GM12878 (cell line): ENCODE measurements at regions not wholly inside any gene's neighbourhood (a gene's known extent, or its start where the extent isn't known, plus 50 kb on each side); places are given as distances from the start of the nearest gene placed in this dataset.

Source experiments
- ATAC-seq: fragments of 200-7000 bp; cut with Tn5 transposase; 3 replicates; pipeline ENCODE4 v1.9.1; 2020; ENCODE audit warnings: mild to moderate bottlenecking, moderate library complexity
- BruUV-seq: library from RNA; stranded (reverse); fragments of 400-500 nt; replicated peaks from 2 replicates; lab custom pipeline; 2021; lab: Mats Ljungman, UMichigan
- CTCF ChIA-PET: fragments of 300-600 bp; sonication (Branson Sonifier 250); formaldehyde crosslinking; extraction: SDS; loops from one replicate; lab custom pipeline; 2021; ENCODE audit warnings: inconsistent platforms; lab: Yijun Ruan, JAX
- POLR2A ChIA-PET: fragments of 350-600 bp; formaldehyde crosslinking; extraction: SDS; loops from one replicate; lab custom pipeline; 2021; ENCODE audit warnings: inconsistent platforms; lab: Charles Lee
- RAD21 ChIA-PET: fragments of 300-600 bp; sonication (Branson Sonifier 250); formaldehyde crosslinking; loops from one replicate; lab custom pipeline; 2023; ENCODE audit warnings: antibody characterized with exemption; ENCODE audit not compliant: unreplicated experiment; lab: Charles Lee
- SMC1A ChIA-PET: fragments of 300-600 bp; sonication (Branson Sonifier 250); formaldehyde crosslinking; loops from one replicate; lab custom pipeline; 2023; ENCODE audit not compliant: unreplicated experiment, uncharacterized antibody; lab: Charles Lee
- DNase-seq: peaks from one replicate; pipeline ENCODE4 v3.0.0-alpha.2; 2011; ENCODE audit warnings: low read depth, low spot score
- FAIRE-seq: peaks from 3 replicates; lab custom pipeline; 2011; peaks lifted over from hg19 to GRCh38; lab: Jason Lieb, UNC
- H2AFZ ChIP-seq: 2 replicates; pipeline ENCODE4 v1.6.0; 2011; ENCODE audit warnings: low read depth, low read length, control low read depth; ENCODE audit not compliant: control insufficient read depth
- H3K27ac ChIP-seq: 2 replicates; pipeline ENCODE4 v1.5.1; 2011; ENCODE audit warnings: control low read depth; ENCODE audit not compliant: control insufficient read depth, insufficient read depth
- H3K27me3 ChIP-seq, 2 experiments: replicated peaks in 1 of 2; 2 replicates each; pipeline versions ENCODE4 v1.6.0 to v1.6.1; 2011; ENCODE audit warnings: low read length in 1 of 2; ENCODE audit not compliant: control insufficient read depth in 2 of 2, insufficient read depth in 2 of 2
- H3K36me3 ChIP-seq, 2 experiments: 2 replicates each; pipeline ENCODE4 v1.5.1; 2011; ENCODE audit warnings: low read length in 1 of 2; ENCODE audit not compliant: control insufficient read depth in 2 of 2, insufficient read depth in 2 of 2
- H3K4me1 ChIP-seq: 2 replicates; pipeline ENCODE4 v1.6.1; 2011; ENCODE audit warnings: mild to moderate bottlenecking, low read length, moderate library complexity, mixed read lengths; ENCODE audit not compliant: control insufficient read depth, insufficient read depth
- H3K4me2 ChIP-seq: 2 replicates; pipeline ENCODE4 v1.6.0; 2011; ENCODE audit warnings: control low read depth; ENCODE audit not compliant: control insufficient read depth, insufficient read depth
- H3K4me3 ChIP-seq: fragments of 200-600 bp; sonication (generic); 2 replicates; pipeline ENCODE4 v1.5.1; 2016
- H3K79me2 ChIP-seq: 2 replicates; pipeline ENCODE4 v1.6.0; 2011; ENCODE audit warnings: low read length; ENCODE audit not compliant: control insufficient read depth, insufficient read depth
- H3K9ac ChIP-seq: 2 replicates; pipeline ENCODE4 v1.8.0; 2011; ENCODE audit warnings: low read length, control low read depth, mixed read lengths; ENCODE audit not compliant: control insufficient read depth, insufficient read depth
- H3K9me3 ChIP-seq: replicated peaks from 3 replicates; pipeline ENCODE4 v1.5.1; 2011; ENCODE audit warnings: mild to moderate bottlenecking, low read length; ENCODE audit not compliant: control insufficient read depth, insufficient read depth
- H4K20me1 ChIP-seq: 2 replicates; pipeline ENCODE4 v1.6.0; 2011; ENCODE audit not compliant: control insufficient read depth, insufficient read depth
- CBX3 ChIP-seq: fragments of 200-600 bp; sonication (generic); IDR thresholded peaks from 2 replicates; pipeline ENCODE4 v1.6.1; 2016; ENCODE audit warnings: low read depth, borderline replicate concordance
- EZH2 ChIP-seq: IDR thresholded peaks from 2 replicates; pipeline ENCODE4 v1.6.1; 2012; ENCODE audit warnings: low read depth, mild to moderate bottlenecking, control low read depth, inconsistent platforms, low read length, borderline replicate concordance; ENCODE audit not compliant: control insufficient read depth
- FOXK2 ChIP-seq: fragments of 450-650 bp; IDR thresholded peaks from 2 replicates; pipeline ENCODE4 v1.6.1; 2017; ENCODE audit warnings: mild to moderate bottlenecking, moderate library complexity
- GABPA ChIP-seq: IDR thresholded peaks from 2 replicates; pipeline ENCODE4 v1.6.1; 2014; ENCODE audit warnings: antibody characterized with exemption, low read depth, mild to moderate bottlenecking, inconsistent platforms
- HCFC1 ChIP-seq: fragments of 150-350 bp; IDR thresholded peaks from 2 replicates; pipeline ENCODE4 v1.6.1; 2014; ENCODE audit warnings: low read length
- HDAC2 ChIP-seq: fragments of 200-600 bp; sonication (generic); IDR thresholded peaks from 2 replicates; pipeline ENCODE4 v1.6.1; 2017
- IKZF1 ChIP-seq: fragments of 450-650 bp; conservative IDR thresholded peaks from 2 replicates; pipeline ENCODE4 v1.6.1; 2017; ENCODE audit warnings: antibody characterized with exemption, mild to moderate bottlenecking
- POLR2AphosphoS2 ChIP-seq: IDR thresholded peaks from 2 replicates; pipeline ENCODE4 v1.6.1; 2011; ENCODE audit warnings: low read depth, mild to moderate bottlenecking, low read length, improper control_type of control experiment, moderate library complexity
- RUNX3 ChIP-seq: IDR thresholded peaks from 2 replicates; pipeline ENCODE4 v1.6.1; 2012; ENCODE audit warnings: low read length, inconsistent platforms
- SIX5 ChIP-seq: IDR thresholded peaks from 2 replicates; pipeline ENCODE4 v1.6.1; 2011; ENCODE audit warnings: mild to moderate bottlenecking, low read depth, low read length, moderate library complexity; ENCODE audit not compliant: severe bottlenecking
- SMC3 ChIP-seq: IDR thresholded peaks from 2 replicates; pipeline ENCODE4 v1.6.1; 2011; ENCODE audit warnings: low read length, improper control_type of control experiment, borderline replicate concordance
- SREBF2 ChIP-seq: IDR thresholded peaks from 2 replicates; pipeline ENCODE4 v1.6.1; 2012; ENCODE audit warnings: mild to moderate bottlenecking, low read length
- STAT1 ChIP-seq: fragments of 450-650 bp; conservative IDR thresholded peaks from 2 replicates; pipeline ENCODE4 v1.6.1; 2014; ENCODE audit warnings: antibody characterized with exemption, mild to moderate bottlenecking
- TCF7 ChIP-seq: IDR thresholded peaks from 2 replicates; pipeline ENCODE4 v1.6.1; 2014; ENCODE audit warnings: antibody characterized with exemption, borderline replicate concordance
- ZNF274 ChIP-seq: IDR thresholded peaks from one replicate; pipeline ENCODE4 v1.8.0; 2011; ENCODE audit not compliant: insufficient read length, insufficient read depth
- ZNF384 ChIP-seq: IDR thresholded peaks from 2 replicates; pipeline ENCODE4 v1.6.1; 2012; ENCODE audit warnings: low read depth, mild to moderate bottlenecking, low read length, improper control_type of control experiment, borderline replicate concordance
- WGBS: methylation state at CpG from one replicate; pipeline ENCODE4 v1.1.6; 2016; ENCODE audit warnings: low lambda C conversion rate; ENCODE audit not compliant: insufficient replicate concordance, insufficient coverage; ENCODE audit errors: missing lambda C conversion rate; 5-methylcytosine and 5-hydroxymethylcytosine counted together
- in situ Hi-C: fragments of 300-500 bp; cut with MboI; formaldehyde crosslinking; loops from 9 replicates; pipeline ENCODE4 v1.14.3; 2018; ENCODE audit warnings: mixed read lengths
- intact Hi-C: fragments of 100-400 bp; cut with micrococcal nuclease; formaldehyde crosslinking; loops from one replicate; pipeline ENCODE4 v1.14.2; 2022; ENCODE audit not compliant: unreplicated experiment
- TF ChIP-seq, protein P1 (sequence below): fragments of 150-350 bp; IDR thresholded peaks from 2 replicates; pipeline ENCODE4 v1.6.1; 2016; ENCODE audit warnings: low read depth, low read length
- TF ChIP-seq, protein P2 (sequence below): fragments of 450-650 bp; IDR thresholded peaks from 2 replicates; pipeline ENCODE4 v1.6.1; 2016; ENCODE audit warnings: mild to moderate bottlenecking, moderate library complexity, borderline replicate concordance

DNA sequence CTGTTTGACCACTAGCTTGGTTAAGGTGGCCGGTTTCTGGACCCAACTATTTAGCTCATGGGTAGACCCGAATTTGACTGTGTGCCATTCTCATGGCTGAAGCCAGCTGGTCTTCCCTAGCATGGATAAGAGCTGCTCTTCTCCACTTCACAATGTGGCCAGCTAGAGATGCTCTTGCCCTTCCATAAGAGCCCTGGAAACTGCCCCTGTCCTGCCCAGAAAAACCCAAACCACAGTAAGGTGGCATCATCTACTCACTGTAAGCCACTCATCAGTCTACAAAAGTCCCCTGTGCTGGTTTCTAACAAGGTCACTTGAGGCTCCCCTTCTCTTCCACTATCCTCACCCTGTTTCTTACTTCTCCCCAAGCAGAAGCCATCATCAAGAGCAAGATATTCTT lies 165.1 kb downstream of the HS3ST2 start:
- no peaks in the 10 kb centered on the region; a peak in 1 of 4 replicates for H3K27me3 ChIP-seq
- RAD21 ChIA-PET: no interaction called here
- WGBS: 12% methylated on average over 2 of the region's 2 CpGs
- in situ Hi-C loops: no loop called here
- POLR2A ChIA-PET: no interaction called here
- H3K27ac ChIP-seq: no peak overlapping the region
- H2AFZ ChIP-seq: no peak overlapping the region
- DNase-seq: no peak
- H3K4me1 ChIP-seq: no peaks in the 10 kb centered on the region
- H4K20me1 ChIP-seq: no peaks in the 10 kb centered on the region; the same call in 1 of the 2 replicates
- H3K9ac ChIP-seq: no peak overlapping the region
- H3K9me3 ChIP-seq: peaks cover 5% of the 10 kb centered on the region
- H3K79me2 ChIP-seq: no peaks in the 10 kb centered on the region
- SMC1A ChIA-PET: interaction anchor here (0.7 to 1.6 kb wide), 4 partner anchors 10 to 84 kb away, joined by 3 to 4 read pairs (median 4); no protein-coding TSS in a partner anchor
- no TSS peak for BruUV-seq
- H3K4me2 ChIP-seq: no peak overlapping the region
- CTCF ChIA-PET: interaction anchor here (0.7 to 1.2 kb wide), 4 partner anchors 36 to 301 kb away, joined by 3 to 4 read pairs (median 4); no protein-coding TSS in a partner anchor
- no peak for FAIRE-seq
- no peak; the same call in 1 of the 3 replicates for ATAC-seq
- TF ChIP-seq TCF7: no peak
- no peak for TF ChIP-seq HDAC2
- no peak for TF ChIP-seq HCFC1
- TF ChIP-seq, protein P1, sequence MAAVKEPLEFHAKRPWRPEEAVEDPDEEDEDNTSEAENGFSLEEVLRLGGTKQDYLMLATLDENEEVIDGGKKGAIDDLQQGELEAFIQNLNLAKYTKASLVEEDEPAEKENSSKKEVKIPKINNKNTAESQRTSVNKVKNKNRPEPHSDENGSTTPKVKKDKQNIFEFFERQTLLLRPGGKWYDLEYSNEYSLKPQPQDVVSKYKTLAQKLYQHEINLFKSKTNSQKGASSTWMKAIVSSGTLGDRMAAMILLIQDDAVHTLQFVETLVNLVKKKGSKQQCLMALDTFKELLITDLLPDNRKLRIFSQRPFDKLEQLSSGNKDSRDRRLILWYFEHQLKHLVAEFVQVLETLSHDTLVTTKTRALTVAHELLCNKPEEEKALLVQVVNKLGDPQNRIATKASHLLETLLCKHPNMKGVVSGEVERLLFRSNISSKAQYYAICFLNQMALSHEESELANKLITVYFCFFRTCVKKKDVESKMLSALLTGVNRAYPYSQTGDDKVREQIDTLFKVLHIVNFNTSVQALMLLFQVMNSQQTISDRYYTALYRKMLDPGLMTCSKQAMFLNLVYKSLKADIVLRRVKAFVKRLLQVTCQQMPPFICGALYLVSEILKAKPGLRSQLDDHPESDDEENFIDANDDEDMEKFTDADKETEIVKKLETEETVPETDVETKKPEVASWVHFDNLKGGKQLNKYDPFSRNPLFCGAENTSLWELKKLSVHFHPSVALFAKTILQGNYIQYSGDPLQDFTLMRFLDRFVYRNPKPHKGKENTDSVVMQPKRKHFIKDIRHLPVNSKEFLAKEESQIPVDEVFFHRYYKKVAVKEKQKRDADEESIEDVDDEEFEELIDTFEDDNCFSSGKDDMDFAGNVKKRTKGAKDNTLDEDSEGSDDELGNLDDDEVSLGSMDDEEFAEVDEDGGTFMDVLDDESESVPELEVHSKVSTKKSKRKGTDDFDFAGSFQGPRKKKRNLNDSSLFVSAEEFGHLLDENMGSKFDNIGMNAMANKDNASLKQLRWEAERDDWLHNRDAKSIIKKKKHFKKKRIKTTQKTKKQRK: no peak
- TF ChIP-seq RUNX3: no peak
- no peak for TF ChIP-seq POLR2AphosphoS2
- TF ChIP-seq, protein P2, sequence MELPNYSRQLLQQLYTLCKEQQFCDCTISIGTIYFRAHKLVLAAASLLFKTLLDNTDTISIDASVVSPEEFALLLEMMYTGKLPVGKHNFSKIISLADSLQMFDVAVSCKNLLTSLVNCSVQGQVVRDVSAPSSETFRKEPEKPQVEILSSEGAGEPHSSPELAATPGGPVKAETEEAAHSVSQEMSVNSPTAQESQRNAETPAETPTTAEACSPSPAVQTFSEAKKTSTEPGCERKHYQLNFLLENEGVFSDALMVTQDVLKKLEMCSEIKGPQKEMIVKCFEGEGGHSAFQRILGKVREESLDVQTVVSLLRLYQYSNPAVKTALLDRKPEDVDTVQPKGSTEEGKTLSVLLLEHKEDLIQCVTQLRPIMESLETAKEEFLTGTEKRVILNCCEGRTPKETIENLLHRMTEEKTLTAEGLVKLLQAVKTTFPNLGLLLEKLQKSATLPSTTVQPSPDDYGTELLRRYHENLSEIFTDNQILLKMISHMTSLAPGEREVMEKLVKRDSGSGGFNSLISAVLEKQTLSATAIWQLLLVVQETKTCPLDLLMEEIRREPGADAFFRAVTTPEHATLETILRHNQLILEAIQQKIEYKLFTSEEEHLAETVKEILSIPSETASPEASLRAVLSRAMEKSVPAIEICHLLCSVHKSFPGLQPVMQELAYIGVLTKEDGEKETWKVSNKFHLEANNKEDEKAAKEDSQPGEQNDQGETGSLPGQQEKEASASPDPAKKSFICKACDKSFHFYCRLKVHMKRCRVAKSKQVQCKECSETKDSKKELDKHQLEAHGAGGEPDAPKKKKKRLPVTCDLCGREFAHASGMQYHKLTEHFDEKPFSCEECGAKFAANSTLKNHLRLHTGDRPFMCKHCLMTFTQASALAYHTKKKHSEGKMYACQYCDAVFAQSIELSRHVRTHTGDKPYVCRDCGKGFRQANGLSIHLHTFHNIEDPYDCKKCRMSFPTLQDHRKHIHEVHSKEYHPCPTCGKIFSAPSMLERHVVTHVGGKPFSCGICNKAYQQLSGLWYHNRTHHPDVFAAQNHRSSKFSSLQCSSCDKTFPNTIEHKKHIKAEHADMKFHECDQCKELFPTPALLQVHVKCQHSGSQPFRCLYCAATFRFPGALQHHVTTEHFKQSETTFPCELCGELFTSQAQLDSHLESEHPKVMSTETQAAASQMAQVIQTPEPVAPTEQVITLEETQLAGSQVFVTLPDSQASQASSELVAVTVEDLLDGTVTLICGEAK: no peak
- TF ChIP-seq FOXK2: no peak
- TF ChIP-seq SIX5: no peak
- no peak for TF ChIP-seq ZNF384
- no peak for TF ChIP-seq STAT1
- TF ChIP-seq SMC3: no peak
- TF ChIP-seq IKZF1: no peak
- TF ChIP-seq CBX3: no peak
- TF ChIP-seq EZH2: no peak
- TF ChIP-seq GABPA: no peak
- no peak for TF ChIP-seq ZNF274
- no peak for TF ChIP-seq SREBF2
- TF ChIP-seq, all 136 proteins: peak for 0
- H3K4me3 ChIP-seq: no peak overlapping the region
- H3K36me3 ChIP-seq: no peaks in the 10 kb centered on the region
- intact Hi-C loops: no loop called here
